ENCODE measurements at regions not wholly inside any gene's neighbourhood (a gene's known extent, or its start where the extent isn't known, plus 50 kb on each side); places are given as distances from the start of the nearest gene placed in this dataset.

GRCh38 chr3:77898621-77899020 lies 858.7 kb downstream of the ROBO2 start:
- no peak for TF ChIP-seq POLR2A (IDR thresholded peaks at IDR 0.05)
- TF ChIP-seq POLR2AphosphoS5 (IDR thresholded peaks at IDR 0.05; ENCODE audit: insufficient read depth in 1 of 2, low read depth in 1 of 2), result no peak
- TF ChIP-seq, protein P1, sequence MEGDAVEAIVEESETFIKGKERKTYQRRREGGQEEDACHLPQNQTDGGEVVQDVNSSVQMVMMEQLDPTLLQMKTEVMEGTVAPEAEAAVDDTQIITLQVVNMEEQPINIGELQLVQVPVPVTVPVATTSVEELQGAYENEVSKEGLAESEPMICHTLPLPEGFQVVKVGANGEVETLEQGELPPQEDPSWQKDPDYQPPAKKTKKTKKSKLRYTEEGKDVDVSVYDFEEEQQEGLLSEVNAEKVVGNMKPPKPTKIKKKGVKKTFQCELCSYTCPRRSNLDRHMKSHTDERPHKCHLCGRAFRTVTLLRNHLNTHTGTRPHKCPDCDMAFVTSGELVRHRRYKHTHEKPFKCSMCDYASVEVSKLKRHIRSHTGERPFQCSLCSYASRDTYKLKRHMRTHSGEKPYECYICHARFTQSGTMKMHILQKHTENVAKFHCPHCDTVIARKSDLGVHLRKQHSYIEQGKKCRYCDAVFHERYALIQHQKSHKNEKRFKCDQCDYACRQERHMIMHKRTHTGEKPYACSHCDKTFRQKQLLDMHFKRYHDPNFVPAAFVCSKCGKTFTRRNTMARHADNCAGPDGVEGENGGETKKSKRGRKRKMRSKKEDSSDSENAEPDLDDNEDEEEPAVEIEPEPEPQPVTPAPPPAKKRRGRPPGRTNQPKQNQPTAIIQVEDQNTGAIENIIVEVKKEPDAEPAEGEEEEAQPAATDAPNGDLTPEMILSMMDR (IDR thresholded peaks at IDR 0.05), result no peak
- Histone ChIP-seq H3K9me3 (no peaks in the 10 kb centered on the region), H3K36me3 (no peaks in the 10 kb centered on the region), H3K4me1 (no peaks in the 10 kb centered on the region), H3K27me3 (no peaks in the 10 kb centered on the region), H3K27ac (no peak overlapping the region), H3K4me3 (no peak overlapping the region)
- no peak for DNase-seq (ENCODE audit: extremely low spot score in 2 of 2)
- intact Hi-C loops (cut with DNase I), result no loop called here

GRCh38 chr3:77902675-77903074 lies 862.8 kb downstream of the ROBO2 start:
- no peak for TF ChIP-seq POLR2A (IDR thresholded peaks at IDR 0.05)
- TF ChIP-seq POLR2AphosphoS5 (IDR thresholded peaks at IDR 0.05; ENCODE audit: insufficient read depth in 1 of 2, low read depth in 1 of 2), result no peak
- TF ChIP-seq, protein P1 (IDR thresholded peaks at IDR 0.05), result no peak

GRCh38 chr3:77906102-77906709 lies 866.3 kb downstream of the ROBO2 start:
- no peak overlapping the region for H3K27ac ChIP-seq
- no peaks in the 10 kb centered on the region for H3K4me1 ChIP-seq
- intact Hi-C loops (cut with DNase I), result no loop called here
- H3K4me3 ChIP-seq, result no peak overlapping the region
- no peaks in the 10 kb centered on the region for H3K36me3 ChIP-seq
- no peak for DNase-seq (ENCODE audit: extremely low spot score in 2 of 2)
- no peaks in the 10 kb centered on the region for H3K27me3 ChIP-seq
- H3K9me3 ChIP-seq, result no peaks in the 10 kb centered on the region
- TF ChIP-seq POLR2A (IDR thresholded peaks at IDR 0.05) (no peak), POLR2AphosphoS5 (IDR thresholded peaks at IDR 0.05; ENCODE audit: insufficient read depth in 1 of 2, low read depth in 1 of 2) (no peak)
- TF ChIP-seq, protein P1 (IDR thresholded peaks at IDR 0.05), result no peak

More at GRCh38 chr3:77902675-77903074, 862.8 kb downstream of the ROBO2 start:
- H3K36me3 ChIP-seq, result no peaks in the 10 kb centered on the region
- no peak overlapping the region for H3K27ac ChIP-seq
- H3K4me3 ChIP-seq, result no peak overlapping the region
- H3K4me1 ChIP-seq, result no peaks in the 10 kb centered on the region
- H3K9me3 ChIP-seq, result no peaks in the 10 kb centered on the region
- intact Hi-C loops (cut with DNase I), result no loop called here
- H3K27me3 ChIP-seq, result no peaks in the 10 kb centered on the region
- DNase-seq (ENCODE audit: extremely low spot score in 2 of 2), result no peak

GRCh38 chr3:77913524-77914174 lies 873.8 kb downstream of the ROBO2 start:
- intact Hi-C loops (cut with DNase I), result no loop called here
- Histone ChIP-seq H3K36me3 (no peaks in the 10 kb centered on the region), H3K27ac (no peak overlapping the region), H3K4me3 (no peak overlapping the region), H3K9me3 (no peaks in the 10 kb centered on the region), H3K27me3 (no peaks in the 10 kb centered on the region), H3K4me1 (no peaks in the 10 kb centered on the region)
- TF ChIP-seq POLR2AphosphoS5 (IDR thresholded peaks at IDR 0.05; ENCODE audit: insufficient read depth in 1 of 2, low read depth in 1 of 2) (no peak), POLR2A (IDR thresholded peaks at IDR 0.05) (no peak)
- TF ChIP-seq, protein P1 (IDR thresholded peaks at IDR 0.05), result no peak
- no peak for DNase-seq (ENCODE audit: extremely low spot score in 2 of 2)

GRCh38 chr3:77915336-77915735 lies 875.4 kb downstream of the ROBO2 start:
- TF ChIP-seq POLR2A (IDR thresholded peaks at IDR 0.05), result no peak
- TF ChIP-seq, protein P1 (IDR thresholded peaks at IDR 0.05), result no peak
- TF ChIP-seq POLR2AphosphoS5 (IDR thresholded peaks at IDR 0.05; ENCODE audit: insufficient read depth in 1 of 2, low read depth in 1 of 2), result no peak
- Histone ChIP-seq H3K4me1 (no peaks in the 10 kb centered on the region), H3K4me3 (no peak overlapping the region), H3K36me3 (no peaks in the 10 kb centered on the region), H3K9me3 (no peaks in the 10 kb centered on the region), H3K27ac (no peak overlapping the region), H3K27me3 (no peaks in the 10 kb centered on the region)
- DNase-seq (ENCODE audit: extremely low spot score in 2 of 2), result no peak
- intact Hi-C loops (cut with DNase I), result no loop called here

Measured in vagina (tissue), 2 donors.